ENCODE measurements at regions not wholly inside any gene's neighbourhood (a gene's known extent, or its start where the extent isn't known, plus 50 kb on each side); places are given as distances from the start of the nearest gene placed in this dataset.

DNA sequence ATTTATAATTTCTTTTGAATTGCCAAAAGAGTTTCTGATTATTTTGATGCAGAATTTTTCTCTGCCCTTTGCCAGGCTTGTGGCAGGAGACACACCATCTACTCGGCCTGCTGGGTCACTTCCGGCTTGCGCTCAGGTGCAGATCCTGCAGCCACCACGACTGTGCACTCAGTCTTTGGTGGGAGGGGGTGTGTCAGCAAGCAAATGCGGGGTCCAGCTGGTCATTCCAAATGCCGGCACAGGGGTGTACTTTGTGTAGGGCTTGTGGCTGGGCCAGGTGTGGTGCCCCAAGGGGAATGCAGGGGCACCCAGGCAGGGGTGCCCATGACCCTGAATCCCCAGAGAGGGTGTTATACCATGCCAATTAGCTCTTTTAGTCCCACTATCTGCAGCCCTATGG lies 673.0 kb downstream of the TLL1 start:
- TF ChIP-seq, protein P1, sequence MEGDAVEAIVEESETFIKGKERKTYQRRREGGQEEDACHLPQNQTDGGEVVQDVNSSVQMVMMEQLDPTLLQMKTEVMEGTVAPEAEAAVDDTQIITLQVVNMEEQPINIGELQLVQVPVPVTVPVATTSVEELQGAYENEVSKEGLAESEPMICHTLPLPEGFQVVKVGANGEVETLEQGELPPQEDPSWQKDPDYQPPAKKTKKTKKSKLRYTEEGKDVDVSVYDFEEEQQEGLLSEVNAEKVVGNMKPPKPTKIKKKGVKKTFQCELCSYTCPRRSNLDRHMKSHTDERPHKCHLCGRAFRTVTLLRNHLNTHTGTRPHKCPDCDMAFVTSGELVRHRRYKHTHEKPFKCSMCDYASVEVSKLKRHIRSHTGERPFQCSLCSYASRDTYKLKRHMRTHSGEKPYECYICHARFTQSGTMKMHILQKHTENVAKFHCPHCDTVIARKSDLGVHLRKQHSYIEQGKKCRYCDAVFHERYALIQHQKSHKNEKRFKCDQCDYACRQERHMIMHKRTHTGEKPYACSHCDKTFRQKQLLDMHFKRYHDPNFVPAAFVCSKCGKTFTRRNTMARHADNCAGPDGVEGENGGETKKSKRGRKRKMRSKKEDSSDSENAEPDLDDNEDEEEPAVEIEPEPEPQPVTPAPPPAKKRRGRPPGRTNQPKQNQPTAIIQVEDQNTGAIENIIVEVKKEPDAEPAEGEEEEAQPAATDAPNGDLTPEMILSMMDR (IDR thresholded peaks at IDR 0.05) = no peak
- no peak for TF ChIP-seq EP300 (IDR thresholded peaks at IDR 0.05)
- TF ChIP-seq POLR2AphosphoS5 (IDR thresholded peaks at IDR 0.05) = no peak

Data from sigmoid colon (tissue), 4 donors.